ENCODE measurements at regions not wholly inside any gene's neighbourhood (a gene's known extent, or its start where the extent isn't known, plus 50 kb on each side); places are given as distances from the start of the nearest gene placed in this dataset.
A peak's percentile ranks its signal among the peaks of the same experiment; 100 is the strongest.

DNA sequence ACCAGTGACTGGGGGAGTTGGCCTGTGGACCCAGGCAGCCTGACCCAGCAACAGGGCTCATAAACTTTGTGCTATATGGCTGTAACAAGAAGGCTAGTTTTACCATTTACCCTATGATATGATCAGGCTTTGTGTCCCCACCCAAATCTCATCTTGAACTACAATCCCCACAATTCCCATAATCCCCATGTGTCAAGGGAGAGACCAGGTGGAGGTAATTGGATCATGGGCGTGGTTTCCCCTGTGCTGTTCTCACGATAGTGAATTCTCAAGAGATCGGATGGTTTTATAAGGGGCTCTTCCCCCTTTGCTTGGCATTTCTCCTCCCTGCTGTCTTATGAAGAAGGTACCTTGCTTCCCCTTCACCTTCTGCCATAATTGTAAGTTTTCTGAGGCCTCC lies 111.2 kb upstream of the NLRP1 start:
- DNase-seq: no peak

DNA sequence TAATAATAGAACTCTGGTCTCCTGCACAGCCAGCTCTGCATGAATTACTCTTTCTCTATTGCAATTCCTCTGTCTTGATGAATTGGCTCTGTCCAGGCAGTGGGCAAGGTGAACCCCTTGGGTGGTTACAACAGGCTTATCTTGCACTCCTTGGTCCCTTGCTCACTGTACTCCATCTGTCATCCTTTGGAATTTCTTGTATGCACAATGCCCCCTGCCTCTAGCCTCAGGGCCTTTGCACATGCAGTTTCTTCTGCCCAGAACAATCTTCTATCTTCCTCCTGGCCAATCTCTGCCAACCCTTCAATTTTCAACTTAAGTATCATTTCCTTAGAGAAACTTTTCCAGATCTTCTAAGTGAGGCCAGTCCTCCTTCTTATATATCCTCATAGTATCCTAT lies 114.7 kb upstream of the NLRP1 start:
- DNase-seq: no peak

DNA sequence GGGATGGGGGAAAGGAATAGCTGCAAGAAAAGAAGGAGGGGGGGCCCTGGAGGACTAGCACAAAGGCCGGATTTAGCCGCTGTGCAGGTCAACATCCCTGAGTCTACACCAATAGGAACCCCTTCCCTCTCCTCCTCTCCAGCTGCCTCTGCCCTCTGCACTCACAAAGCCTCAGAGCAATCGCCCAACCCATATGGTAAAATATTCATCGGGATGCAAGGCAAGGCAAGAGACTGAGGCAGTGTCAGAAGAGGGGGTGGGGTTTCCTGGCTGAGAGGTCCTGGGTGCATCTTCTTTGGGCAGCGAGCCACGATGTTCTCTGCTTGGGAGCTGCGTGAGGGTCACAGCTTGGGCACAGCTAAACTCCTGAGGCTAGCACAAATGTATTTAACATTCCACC lies 115.5 kb upstream of the NLRP1 start:
- no peak for DNase-seq

DNA sequence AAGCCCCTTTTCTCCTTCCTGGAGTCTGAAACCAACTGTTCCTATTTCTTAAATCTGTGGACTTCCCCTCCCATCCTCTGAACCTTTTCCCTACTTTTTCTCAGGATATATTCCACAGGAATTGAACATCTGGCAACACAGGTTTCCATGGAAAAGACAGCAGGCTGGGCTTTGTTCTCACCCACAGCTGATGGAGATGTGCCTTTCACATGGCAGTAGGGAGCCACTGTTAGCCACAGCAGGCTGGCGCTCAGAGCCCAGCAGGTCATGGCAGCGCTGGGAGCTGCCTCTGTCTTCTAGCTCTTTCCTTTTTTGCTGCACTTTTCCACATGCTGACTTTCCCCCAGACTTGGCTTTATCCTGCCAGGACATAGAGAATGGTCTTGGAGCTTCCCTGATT lies 116.4 kb upstream of the NLRP1 start:
- no peak for DNase-seq

DNA sequence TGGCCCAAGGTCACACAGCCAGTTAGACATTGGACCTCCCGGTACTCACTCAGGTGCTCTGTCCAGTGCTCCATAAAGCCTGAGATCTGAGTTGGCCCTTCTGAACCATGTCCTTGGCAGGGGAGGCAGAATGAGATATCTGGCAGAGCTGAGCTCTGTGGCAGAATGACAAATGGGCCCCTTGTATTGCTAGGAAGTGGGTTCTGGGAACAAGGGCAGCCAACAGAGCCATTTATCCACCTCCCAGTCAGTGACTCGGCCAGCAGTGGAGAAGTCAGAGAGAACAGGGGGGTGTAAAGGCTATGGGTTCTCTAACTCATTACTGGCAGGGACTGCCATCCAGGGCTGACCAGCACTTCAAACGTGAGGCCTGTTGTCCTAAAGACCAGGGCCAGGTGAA lies 117.1 kb upstream of the NLRP1 start:
- no peak for DNase-seq

DNA sequence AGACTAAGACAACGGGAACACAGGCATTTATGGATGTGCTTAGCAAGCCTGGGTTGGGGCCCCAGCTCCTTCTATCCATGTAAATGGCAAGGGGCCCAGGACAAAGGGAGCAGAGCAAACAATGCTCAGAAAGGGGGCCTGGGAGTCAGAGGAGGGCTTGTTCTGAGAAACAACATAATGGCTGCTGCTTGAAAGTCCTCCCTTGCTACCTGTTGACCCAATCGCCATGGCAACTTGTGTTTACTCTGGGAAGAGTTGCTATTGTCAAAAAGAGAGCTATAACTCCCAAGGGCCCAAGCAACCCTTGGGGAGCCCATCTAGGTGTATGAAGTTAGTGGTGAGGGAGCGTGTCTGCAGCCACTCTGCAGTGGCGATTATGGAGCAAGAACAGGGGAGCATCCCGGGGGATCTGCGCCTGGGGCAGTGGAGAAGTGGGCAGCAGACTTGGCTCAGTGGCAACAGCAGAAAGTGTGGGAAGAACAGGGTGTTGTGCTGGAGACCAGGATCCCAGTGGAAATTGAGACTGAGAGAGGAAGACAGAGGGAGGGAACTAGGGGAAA lies 118.7 kb upstream of the NLRP1 start:
- no peak for DNase-seq

DNA sequence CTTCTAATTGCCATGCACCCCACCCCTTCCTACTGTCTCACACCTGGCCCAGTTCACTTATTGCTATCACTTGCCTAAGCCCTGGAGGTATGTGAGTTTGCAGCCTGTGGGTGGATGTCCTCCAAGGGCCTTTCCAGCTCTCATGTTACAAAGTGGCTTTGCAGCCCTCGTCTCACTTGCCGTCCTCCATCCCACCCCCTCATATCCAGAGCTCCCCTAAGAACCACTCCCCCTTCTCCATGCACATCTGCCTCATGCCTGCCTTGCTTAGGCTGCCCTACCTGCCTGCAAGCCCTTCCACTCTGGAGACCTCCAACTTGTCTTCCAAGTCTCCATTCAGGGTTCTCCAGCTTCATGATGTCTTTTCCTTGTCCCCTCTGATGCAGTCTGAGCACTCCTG lies 119.4 kb upstream of the NLRP1 start:
- no peak for DNase-seq

DNA sequence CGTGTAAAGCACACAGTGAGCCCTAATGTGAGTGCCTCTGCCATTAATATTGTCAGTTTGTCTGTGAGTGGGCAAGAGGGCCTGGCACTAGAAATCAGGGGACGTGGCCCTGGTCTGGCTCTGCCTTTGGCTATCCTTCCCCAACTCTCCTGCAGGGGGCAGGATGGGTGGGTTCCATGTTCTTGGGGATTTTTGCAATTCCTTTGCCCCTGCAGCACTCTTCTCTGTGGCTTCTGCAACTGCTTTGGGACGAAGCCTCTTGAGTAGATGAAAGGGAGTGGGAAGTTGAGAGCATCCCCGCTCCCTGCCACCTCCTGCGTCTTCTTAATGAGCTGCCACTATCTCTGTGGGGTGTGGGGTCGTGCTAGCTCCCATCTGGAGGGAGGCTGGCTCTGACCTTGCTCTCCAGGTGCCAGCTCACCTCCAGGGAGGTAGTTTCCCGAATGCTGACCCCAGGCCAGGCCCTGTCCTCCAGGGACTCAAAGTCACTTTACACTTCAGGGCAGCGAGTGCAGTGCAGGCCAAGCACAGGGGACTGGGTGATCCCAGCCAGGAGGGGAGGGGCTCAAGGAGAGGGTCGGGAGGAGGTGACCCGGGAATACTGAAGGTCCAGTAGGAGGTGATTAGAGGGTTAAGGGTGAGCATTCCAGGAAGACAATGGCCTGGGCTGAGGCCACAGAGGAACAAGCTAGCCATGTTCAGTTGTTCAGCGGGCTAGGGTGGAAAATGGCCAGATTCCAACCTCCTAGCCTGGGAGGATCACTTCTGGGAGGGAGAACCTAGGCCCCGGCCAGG lies 121.0 kb upstream of the NLRP1 start:
- DNase-seq: no peak

DNA sequence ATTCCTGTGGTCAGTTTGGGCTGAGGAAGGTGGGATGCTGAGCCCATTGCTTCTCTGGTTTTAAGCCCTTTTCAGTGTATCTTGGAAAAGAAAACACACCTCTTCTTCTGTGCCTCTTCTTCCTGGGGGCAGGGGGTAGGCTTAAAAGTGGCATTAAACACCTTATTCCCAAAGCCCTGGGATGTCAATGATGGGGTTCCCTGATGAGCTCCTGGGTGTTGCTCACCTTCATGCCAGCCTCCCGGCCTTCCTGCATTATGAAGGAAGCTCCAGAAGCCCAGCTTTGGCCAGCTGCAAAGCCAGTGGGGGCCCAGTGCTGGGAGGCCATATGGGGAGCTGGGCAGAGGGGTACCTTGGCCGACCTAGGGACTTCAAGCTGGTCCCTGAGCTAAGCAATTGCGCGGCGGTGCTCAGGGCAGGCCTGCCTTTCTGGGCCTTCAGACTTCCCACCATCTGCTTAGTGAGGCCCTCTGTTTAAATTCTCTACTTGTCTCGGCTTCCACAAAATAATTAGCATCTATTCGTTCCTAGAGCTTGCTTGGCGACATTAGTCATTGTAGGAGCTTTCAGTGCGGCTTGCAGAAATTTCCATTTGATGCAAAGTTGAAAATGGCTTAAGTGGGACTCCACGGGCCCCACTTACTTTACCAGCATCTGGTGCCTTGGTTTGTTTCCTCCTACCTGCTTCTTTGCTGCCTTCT lies 121.7 kb upstream of the NLRP1 start:
- no peak for DNase-seq

DNA sequence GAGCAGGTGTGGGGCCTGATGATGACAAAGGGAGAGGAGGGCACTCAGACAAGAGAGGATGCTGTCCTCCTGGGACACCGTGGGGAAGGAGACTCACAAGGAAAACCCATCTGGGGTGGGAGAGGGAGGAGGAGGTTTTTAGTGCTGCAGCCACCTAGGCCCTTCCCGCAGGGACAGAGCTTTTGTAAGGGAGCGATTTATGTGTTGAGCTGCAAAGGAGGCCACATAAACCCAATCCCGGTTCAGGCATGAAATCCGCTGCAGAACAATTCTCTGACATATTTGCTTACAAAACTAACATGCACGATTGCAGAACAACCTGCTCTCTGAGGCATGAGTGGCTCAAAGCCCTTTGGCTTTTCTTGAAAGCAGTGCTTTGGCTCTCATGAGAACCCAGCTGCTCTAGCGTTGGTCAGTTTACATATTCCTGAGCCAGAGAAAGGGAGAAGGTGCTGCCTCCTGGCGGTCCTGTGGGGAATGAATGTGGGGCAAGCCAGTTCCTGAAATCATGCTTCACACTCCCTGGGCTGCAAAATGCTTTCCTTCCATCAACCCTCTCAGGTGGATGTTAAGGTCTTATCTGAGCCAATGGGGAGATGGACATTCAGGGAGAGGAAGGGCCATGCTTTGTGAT lies 122.4 kb upstream of the NLRP1 start:
- DNase-seq: peak; percentile 80

DNA sequence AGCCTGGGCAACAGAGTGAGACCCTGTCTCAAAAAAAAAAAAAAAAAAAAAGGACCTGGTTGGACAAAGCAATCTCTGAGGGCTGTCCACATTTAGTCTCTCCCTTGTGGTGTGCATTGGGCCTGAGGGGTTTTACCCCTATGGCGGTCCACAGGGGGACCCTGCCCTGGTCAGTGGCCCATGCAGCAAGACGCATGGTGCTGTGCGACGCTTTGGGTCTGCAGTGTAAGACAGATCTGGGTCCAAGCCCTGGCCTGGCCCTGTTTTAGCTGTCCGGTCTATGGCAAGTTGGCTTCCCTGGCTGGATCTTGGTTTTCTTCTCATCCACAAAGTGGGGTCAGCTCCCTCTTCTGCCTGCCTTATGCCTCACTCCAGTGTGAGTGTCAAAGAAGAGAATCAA lies 123.2 kb upstream of the NLRP1 start:
- DNase-seq: no peak

DNA sequence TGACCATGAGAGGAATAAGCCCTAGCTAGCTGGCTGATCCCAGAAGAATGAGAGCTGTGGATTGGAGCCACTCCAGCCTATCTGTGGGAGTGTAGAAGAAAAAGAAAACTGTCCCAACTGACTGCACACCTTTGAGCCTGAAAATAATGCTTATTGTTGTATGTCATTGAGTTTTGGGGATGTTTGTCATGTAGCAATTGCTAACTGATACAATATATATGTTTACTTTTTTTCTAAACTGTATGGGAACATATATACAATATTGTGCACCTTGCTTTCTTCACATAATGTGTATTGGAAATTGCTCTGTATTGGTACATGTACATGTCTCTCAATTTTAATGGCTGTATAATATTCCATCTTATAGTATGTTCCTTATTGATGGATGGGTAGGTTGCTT lies 124.0 kb upstream of the NLRP1 start:
- no peak for DNase-seq

DNA sequence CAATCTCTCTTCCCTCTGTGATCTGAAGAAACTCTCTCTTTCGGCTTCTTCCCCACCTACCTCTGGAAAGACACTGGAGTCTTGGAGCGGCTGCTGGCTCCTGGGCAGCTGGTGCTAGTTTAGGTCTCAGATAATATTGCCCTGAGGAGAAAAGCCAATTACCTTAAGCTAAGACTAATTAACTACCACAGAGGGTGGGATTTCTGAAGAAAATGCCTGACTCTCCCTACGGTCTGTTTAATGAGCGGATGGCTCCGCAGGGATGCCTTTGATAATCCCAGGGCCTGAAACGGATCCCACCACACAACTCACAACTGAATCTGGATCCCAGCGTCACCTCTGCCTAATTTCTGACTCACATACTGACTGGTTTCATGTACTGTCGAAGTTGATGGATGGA lies 127.0 kb upstream of the NLRP1 start:
- DNase-seq: peak; percentile 5

DNA sequence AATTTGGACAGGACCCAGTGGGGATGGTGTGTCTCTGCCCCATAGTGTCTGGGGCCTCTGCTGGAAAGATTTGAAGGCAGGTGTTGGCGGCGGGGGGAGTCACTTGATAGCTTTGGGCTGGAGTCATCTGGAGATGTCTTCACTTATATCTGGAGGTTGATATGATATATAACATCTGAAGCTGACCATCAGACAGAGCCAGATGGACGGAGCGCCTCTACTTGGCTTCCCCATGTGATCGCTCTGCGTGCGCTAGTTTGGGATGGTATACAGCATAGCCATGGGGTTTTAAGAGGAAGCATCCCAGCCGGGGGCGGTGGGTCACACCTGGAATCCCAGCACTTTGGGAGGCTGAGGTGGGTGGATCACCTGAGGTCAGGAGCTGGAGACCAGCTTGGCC lies 130.7 kb upstream of the NLRP1 start:
- DNase-seq: no peak

DNA sequence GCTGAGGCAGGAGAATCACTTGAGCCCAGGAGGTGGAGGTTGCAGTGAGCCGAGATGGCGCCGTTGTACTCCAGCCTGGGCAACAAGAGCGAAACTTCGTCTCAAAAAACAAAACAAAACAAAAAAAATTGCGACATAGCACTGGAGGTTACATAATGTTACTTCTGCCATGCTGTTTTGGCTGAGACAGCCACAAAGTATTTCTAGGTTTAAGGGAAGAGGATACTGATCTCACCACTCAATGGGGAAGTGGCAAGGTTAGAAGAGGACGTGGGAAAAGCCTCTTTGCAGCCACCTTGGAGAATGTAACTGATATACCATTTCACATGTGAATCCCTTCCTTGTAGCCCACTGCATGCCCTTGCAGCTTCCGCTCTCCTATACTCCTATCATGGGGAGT lies 131.2 kb upstream of the NLRP1 start:
- no peak for DNase-seq

DNA sequence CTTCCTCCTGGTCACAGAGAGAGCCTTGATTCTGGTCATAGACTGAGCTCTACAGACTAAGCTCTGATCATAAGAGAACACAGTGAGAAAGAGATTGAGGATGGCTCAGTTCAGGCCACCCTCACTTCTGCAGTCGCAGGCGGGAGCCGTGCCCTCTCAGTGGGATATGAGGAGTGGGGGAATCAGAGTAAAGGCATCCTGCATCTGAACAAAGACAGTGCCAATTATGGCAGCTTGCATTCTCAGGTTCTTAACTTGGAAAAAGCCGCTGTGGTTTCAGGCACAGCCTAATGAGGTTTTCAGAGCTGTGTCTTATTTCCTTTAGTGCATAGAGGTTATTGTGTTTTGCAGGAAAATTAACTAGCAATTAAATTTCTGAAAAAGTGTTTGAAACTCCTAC lies 134.4 kb upstream of the NLRP1 start:
- no peak for DNase-seq

DNA sequence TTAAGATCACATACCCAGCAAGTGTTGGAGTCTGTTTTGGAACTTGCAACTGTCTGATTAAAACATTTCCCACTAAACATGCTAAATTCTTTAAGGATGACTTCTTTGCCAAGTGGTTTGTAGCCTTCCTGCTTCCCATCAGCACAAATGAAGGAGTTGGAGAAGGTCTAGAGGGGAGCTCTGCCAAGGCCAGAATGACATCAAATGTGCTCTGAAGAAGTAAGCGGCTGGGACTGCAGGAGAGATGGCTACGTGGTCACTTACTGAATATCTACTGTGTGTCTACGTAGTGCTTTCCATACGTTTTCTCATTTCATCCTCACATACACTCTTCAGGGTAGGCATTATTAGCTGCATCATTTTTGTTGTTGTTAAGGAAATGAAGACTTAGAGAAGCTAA lies 135.7 kb upstream of the NLRP1 start:
- DNase-seq: no peak

DNA sequence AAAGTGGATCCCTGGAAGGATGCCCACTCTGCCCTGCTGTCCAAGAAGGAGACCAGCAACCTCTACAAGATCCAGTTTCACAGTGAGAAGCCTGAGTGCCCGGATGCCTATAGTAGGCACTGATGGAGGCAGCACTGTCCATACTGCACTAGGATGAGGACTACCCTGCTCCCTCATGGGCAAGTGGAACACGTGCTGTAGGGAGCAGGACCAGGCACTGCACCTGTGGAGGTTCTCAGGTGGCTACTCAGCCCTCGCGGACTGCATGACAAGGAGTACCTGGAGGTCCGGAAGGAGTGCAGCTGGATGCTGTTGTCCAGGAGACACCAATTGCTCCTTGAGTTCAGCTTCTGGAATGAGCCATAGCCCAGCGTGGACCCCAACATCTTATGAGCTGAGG lies 146.1 kb upstream of the NLRP1 start:
- no peak for DNase-seq

DNA sequence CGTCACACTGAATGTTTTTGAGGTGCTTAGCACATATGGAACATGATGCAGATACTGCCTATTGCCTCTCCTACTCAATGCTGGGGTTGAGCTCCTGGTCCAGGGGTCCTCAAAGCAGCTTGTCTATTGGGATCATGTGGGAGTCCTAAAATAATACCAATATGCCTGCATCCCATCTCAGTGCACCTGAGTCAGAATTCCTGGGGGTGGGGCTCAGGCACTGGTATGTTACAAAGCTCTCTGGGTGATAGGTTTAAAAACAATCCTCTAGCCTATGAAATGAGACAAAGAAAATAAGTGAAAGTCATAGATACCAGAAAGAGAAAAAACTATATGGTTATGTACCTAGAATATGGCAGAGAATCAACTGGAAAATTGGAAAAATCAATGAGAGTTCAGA lies 156.6 kb upstream of the NLRP1 start:
- no peak for DNase-seq

DNA sequence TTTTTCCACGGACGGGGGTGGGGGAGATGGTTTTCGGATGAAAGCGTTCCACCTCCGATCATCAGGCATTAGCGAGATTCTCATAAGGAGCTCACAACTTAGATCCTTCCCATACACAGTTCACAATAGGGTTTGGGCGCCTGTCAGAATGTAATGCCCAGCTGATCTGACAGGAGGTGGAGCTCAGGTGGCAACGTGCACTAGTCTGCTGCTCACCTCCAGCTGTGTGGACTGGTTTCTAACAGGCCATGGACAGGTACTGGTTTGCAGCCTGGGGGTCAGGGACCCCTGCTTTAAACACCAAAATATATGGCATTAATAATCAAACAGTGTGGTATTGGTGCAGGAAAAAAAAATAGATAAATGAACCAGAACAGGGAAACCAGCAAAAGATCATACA lies 157.5 kb upstream of the NLRP1 start:
- no peak for DNase-seq

DNA sequence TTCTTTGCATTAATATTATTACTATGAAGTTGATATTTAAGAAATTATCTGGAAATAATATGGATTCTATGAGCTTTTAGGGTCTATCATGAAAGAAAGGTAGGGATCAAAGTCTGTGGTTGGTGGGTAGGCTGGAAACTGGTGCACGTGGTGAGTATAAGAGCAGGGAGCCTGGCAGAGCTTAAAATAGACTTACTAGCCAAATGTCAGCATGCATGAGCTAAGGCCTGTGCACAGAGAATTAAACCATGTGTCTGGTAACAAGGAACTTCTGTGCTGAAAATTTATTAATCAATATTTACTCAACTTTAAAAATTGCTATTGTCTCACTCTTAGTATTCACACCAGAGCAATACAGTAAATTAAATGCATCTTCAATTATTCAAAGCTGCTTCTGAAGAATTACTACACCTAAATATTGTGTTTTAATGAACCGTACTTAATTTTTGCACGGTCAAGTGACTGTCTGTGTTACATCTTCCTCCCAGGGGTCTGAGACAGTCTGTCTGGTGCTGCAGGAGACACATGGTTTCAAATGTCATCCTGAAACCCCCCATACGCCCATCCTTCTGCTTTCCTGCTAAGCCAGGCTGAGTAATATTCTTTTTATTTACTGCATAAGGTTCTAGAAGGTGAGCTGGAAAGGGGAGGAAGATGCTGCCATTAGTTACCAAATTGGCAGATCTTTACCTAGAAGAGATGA lies 161.0 kb upstream of the NLRP1 start:
- DNase-seq: no peak

DNA sequence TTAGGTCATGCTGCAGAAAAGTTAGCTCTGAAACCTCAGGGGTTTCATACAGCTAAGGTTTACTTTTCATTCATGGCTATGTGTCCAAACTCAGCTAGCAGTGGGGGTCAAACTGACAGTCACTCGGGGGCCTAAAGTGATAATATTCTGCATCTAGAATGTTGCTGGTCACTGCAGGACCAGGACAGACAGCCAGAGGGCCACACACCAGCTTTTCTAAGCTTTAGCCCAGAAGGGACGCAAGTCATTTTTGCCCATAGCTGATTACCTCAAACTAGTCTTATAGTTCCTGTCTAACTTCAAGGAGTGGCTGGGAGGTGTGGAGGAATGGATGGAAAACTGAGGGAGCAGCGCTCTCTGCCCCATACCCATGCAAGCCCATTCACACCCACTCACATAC lies 163.0 kb upstream of the NLRP1 start:
- DNase-seq: no peak

DNA sequence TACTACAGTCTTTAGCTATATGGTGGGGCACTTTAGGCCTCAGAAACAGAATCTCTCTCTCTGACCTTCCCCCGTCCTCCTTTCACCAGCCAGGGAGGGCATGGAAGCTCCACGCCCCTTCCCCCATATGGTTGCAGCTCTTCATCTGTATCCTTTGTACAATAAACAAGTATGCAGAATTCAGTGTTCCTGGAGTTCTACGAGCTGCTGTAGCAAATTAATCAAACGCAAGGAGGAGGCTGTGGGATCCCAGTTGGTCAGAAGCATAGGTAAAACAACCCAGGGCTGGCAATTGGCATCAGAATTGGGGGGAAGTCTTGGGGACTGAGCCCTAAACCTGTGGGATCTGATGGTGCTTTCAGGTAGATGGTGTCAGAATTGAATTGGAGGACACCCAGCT lies 163.7 kb upstream of the NLRP1 start:
- DNase-seq: no peak
